Transverse colon (tissue), 3 donors: ENCODE measurements at regions not wholly inside any gene's neighbourhood (a gene's known extent, or its start where the extent isn't known, plus 50 kb on each side); places are given as distances from the start of the nearest gene placed in this dataset.

Source experiments
- POLR2A ChIP-seq: fragments of 450-650 bp; IDR thresholded peaks from one replicate; pipeline ENCODE4 v1.6.1; 2016; ENCODE audit warnings: antibody characterized with exemption, mild to moderate bottlenecking, moderate library complexity
- TF ChIP-seq, protein P1 (sequence below), 5 experiments: fragments of 200-600 bp in 3 of 5; fragments of 450-650 bp in 2 of 5; sonication (generic) in 3 of 5; IDR thresholded peaks; 1 replicate in 2 of 5; 2 replicates in 3 of 5; pipeline ENCODE4 v1.5.1; 2016 to 2017; ENCODE audit warnings: antibody characterized with exemption in 5 of 5, inconsistent platforms in 3 of 5, mild to moderate bottlenecking in 2 of 5, moderate library complexity in 1 of 5

DNA sequence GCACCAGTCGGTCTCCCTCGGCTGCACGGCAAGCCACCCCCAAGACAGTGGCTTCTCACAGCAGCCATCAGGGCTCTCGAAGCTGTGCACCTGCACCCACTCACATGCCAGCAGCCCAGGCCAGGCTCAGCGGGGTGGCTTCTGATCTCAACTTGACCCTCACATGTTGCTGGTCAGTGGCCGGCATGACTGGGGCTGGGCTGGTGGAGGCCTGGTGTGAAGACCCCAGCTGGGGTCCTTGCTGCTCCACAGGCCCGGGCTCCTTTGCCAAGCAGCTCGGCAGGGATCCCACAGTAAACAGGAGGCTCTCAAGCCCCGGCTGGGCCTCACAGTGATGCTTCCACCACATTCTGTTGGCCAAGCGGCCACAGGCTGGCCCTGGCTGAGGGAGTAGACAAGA is 128.2 kb downstream of the BRD1 start:
- TF ChIP-seq, protein P1, sequence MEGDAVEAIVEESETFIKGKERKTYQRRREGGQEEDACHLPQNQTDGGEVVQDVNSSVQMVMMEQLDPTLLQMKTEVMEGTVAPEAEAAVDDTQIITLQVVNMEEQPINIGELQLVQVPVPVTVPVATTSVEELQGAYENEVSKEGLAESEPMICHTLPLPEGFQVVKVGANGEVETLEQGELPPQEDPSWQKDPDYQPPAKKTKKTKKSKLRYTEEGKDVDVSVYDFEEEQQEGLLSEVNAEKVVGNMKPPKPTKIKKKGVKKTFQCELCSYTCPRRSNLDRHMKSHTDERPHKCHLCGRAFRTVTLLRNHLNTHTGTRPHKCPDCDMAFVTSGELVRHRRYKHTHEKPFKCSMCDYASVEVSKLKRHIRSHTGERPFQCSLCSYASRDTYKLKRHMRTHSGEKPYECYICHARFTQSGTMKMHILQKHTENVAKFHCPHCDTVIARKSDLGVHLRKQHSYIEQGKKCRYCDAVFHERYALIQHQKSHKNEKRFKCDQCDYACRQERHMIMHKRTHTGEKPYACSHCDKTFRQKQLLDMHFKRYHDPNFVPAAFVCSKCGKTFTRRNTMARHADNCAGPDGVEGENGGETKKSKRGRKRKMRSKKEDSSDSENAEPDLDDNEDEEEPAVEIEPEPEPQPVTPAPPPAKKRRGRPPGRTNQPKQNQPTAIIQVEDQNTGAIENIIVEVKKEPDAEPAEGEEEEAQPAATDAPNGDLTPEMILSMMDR (IDR thresholded peaks at IDR 0.05), result no peak
- TF ChIP-seq POLR2A, result no peak
